H1 (cell line): ENCODE measurements at regions not wholly inside any gene's neighbourhood (a gene's known extent, or its start where the extent isn't known, plus 50 kb on each side); places are given as distances from the start of the nearest gene placed in this dataset.
"Not testable (repeated sequence)": the region's sequence is repeated elsewhere in the genome, so short reads cannot be mapped to it uniquely, and the experiment has no call there.

Experiments
- CTCF ChIA-PET: fragments of 300-600 bp; sonication (Branson Sonifier 250); formaldehyde crosslinking; loops from one replicate; lab custom pipeline; 2021; ENCODE audit not compliant: partially characterized antibody; lab: Charles Lee
- POLR2A ChIA-PET: fragments of 300-600 bp; sonication (Branson Sonifier 250); formaldehyde crosslinking; loops from one replicate; lab custom pipeline; 2021; ENCODE audit warnings: inconsistent platforms; ENCODE audit not compliant: partially characterized antibody; lab: Charles Lee
- DNase-seq, 2 experiments: peaks; one replicate each; pipeline versions ENCODE4 v3.0.0 to v3.0.0-alpha.2; 2010 to 2022; ENCODE audit warnings: low spot score in 2 of 2, low read depth in 1 of 2, mixed read lengths in 1 of 2
- FAIRE-seq: peaks from 2 replicates; lab custom pipeline; 2011; peaks lifted over from hg19 to GRCh38; lab: Jason Lieb, UNC
- H2AFZ ChIP-seq: 2 replicates; pipeline ENCODE4 v1.8.1; 2012; ENCODE audit warnings: low read length, inconsistent platforms
- H2AK5ac ChIP-seq: 2 replicates; pipeline ENCODE4 v1.6.1; 2013; ENCODE audit warnings: low read depth, low read length
- H2BK120ac ChIP-seq: replicated peaks from 2 replicates; pipeline ENCODE3; 2013; ENCODE audit warnings: low read depth, low read length, inconsistent platforms
- H2BK12ac ChIP-seq: 2 replicates; pipeline ENCODE4 v1.6.1; 2013; ENCODE audit warnings: low read depth, low read length
- H2BK15ac ChIP-seq: 2 replicates; pipeline ENCODE4 v1.6.1; 2013; ENCODE audit warnings: low read length
- H2BK20ac ChIP-seq: 2 replicates; pipeline ENCODE4 v1.6.1; 2013; ENCODE audit warnings: low read length
- H2BK5ac ChIP-seq: 2 replicates; pipeline ENCODE4 v1.6.1; 2013; ENCODE audit warnings: low read depth, low read length
- H3K14ac ChIP-seq: 2 replicates; pipeline ENCODE4 v1.6.1; 2013; ENCODE audit warnings: inconsistent platforms; ENCODE audit not compliant: insufficient read length
- H3K18ac ChIP-seq: 2 replicates; pipeline ENCODE4 v1.6.1; 2013; ENCODE audit warnings: low read length; ENCODE audit errors: extremely low read depth
- H3K23ac ChIP-seq: 2 replicates; pipeline ENCODE4 v1.6.1; 2013; ENCODE audit warnings: inconsistent platforms; ENCODE audit not compliant: insufficient read length
- H3K23me2 ChIP-seq: 2 replicates; pipeline ENCODE4 v1.6.1; 2013; ENCODE audit warnings: low read depth, low read length
- H3K27ac ChIP-seq: 2 replicates; pipeline ENCODE4 v1.6.1; 2011; ENCODE audit warnings: low read depth, low read length, inconsistent platforms
- H3K27me3 ChIP-seq, 4 experiments: replicated peaks in 1 of 4; 1 replicate in 1 of 4; 2 replicates in 3 of 4; pipeline versions ENCODE4 v1.6.1 to v1.8.1; 2011 to 2013; ENCODE audit warnings: low read length in 3 of 4, mild to moderate bottlenecking in 3 of 4, inconsistent platforms in 2 of 4, mixed read lengths in 2 of 4, moderate library complexity in 1 of 4; ENCODE audit not compliant: control insufficient read depth in 3 of 4, insufficient read depth in 3 of 4; ENCODE audit errors: extremely low read depth in 1 of 4
- H3K36me3 ChIP-seq, 4 experiments: 2 replicates each; pipeline versions ENCODE4 v1.6.1 to v1.8.1; 2011 to 2013; ENCODE audit warnings: mild to moderate bottlenecking in 4 of 4, low read length in 3 of 4, moderate library complexity in 2 of 4, control low read depth in 1 of 4, inconsistent platforms in 1 of 4; ENCODE audit not compliant: insufficient read depth in 4 of 4, control insufficient read depth in 2 of 4
- H3K4ac ChIP-seq: replicated peaks from 2 replicates; pipeline ENCODE3; 2013; ENCODE audit warnings: low read length, low read depth, mixed read lengths, inconsistent platforms; ENCODE audit not compliant: insufficient read length
- H3K4me1 ChIP-seq, 4 experiments: replicated peaks in 1 of 4; 1 replicate in 1 of 4; 2 replicates in 3 of 4; pipeline versions ENCODE4 v1.6.1 to v1.8.1; 2011 to 2013; ENCODE audit warnings: low read length in 3 of 4, inconsistent platforms in 2 of 4, mixed read lengths in 1 of 4; ENCODE audit not compliant: insufficient read depth in 4 of 4, control insufficient read depth in 3 of 4
- H3K4me2 ChIP-seq, 2 experiments: 2 replicates each; pipeline versions ENCODE4 v1.6.1 to v1.8.1; 2011 to 2013; ENCODE audit warnings: low read depth in 2 of 2, low read length in 2 of 2, control low read depth in 1 of 2, inconsistent platforms in 1 of 2, mild to moderate bottlenecking in 1 of 2; ENCODE audit not compliant: insufficient read depth in 1 of 2
- H3K4me3 ChIP-seq, 4 experiments: fragments of 200-600, 300-600 bp in 1 of 4; sonication (generic), shearing (Covaris generic), sonication (Bioruptor Twin) in 1 of 4; 2 replicates each; pipeline versions ENCODE4 v1.5.1 to v1.8.1; 2011 to 2016; ENCODE audit warnings: low read length in 4 of 4, low read depth in 3 of 4, control low read depth in 2 of 4, inconsistent platforms in 2 of 4, mild to moderate bottlenecking in 2 of 4, mixed read lengths in 1 of 4, moderate library complexity in 1 of 4; ENCODE audit not compliant: insufficient read depth in 2 of 4; ENCODE audit errors: extremely low read depth in 1 of 4
- H3K56ac ChIP-seq: replicated peaks from 2 replicates; pipeline ENCODE3; 2013; ENCODE audit warnings: low read depth, mild to moderate bottlenecking, mixed read lengths, low read length, inconsistent platforms; ENCODE audit not compliant: insufficient read length
- H3K79me1 ChIP-seq: 2 replicates; pipeline ENCODE4 v1.6.1; 2013; ENCODE audit warnings: low read depth, low read length, control low read depth
- H3K79me2 ChIP-seq, 2 experiments: 2 replicates each; pipeline versions ENCODE4 v1.6.1 to v1.8.1; 2012 to 2013; ENCODE audit warnings: low read length in 2 of 2, mild to moderate bottlenecking in 2 of 2, inconsistent platforms in 1 of 2; ENCODE audit not compliant: insufficient read depth in 2 of 2, control insufficient read depth in 1 of 2
- H3K9ac ChIP-seq, 4 experiments: replicated peaks in 1 of 4; 1 replicate in 1 of 4; 2 replicates in 3 of 4; pipeline versions ENCODE4 v1.6.1 to v1.8.1; 2011 to 2013; ENCODE audit warnings: low read depth in 3 of 4, low read length in 3 of 4, control low read depth in 2 of 4, mild to moderate bottlenecking in 2 of 4, moderate library complexity in 2 of 4, inconsistent platforms in 1 of 4; ENCODE audit errors: extremely low read depth in 1 of 4
- H3K9me3 ChIP-seq, 2 experiments: 2 replicates each; pipeline versions ENCODE4 v1.6.1 to v1.8.1; 2012 to 2013; ENCODE audit warnings: mild to moderate bottlenecking in 2 of 2, moderate library complexity in 2 of 2, control low read depth in 1 of 2, inconsistent platforms in 1 of 2, low read depth in 1 of 2, low read length in 1 of 2, mixed read lengths in 1 of 2; ENCODE audit not compliant: insufficient read depth in 2 of 2
- H4K20me1 ChIP-seq, 2 experiments: replicated peaks in 1 of 2; 2 replicates each; pipeline versions ENCODE3 to v1.8.1; 2011 to 2013; ENCODE audit warnings: inconsistent platforms in 2 of 2, low read length in 2 of 2, mild to moderate bottlenecking in 1 of 2; ENCODE audit not compliant: insufficient read depth in 2 of 2, control insufficient read depth in 1 of 2
- H4K5ac ChIP-seq: 2 replicates; pipeline ENCODE4 v1.6.1; 2013; ENCODE audit warnings: low read length, low read depth, mixed read lengths, inconsistent platforms; ENCODE audit not compliant: insufficient read length
- H4K8ac ChIP-seq: 2 replicates; pipeline ENCODE4 v1.8.0; 2013; ENCODE audit warnings: mild to moderate bottlenecking, moderate library complexity, low read length, inconsistent platforms; ENCODE audit not compliant: insufficient read depth; ENCODE audit errors: extremely low read depth
- H4K91ac ChIP-seq: replicated peaks from 2 replicates; pipeline ENCODE3; 2013; ENCODE audit warnings: low read length, mixed read lengths, inconsistent platforms; ENCODE audit not compliant: insufficient read length
- WGBS, 2 experiments: shearing (Covaris generic) in 1 of 2; methylation state at CpG; one replicate each; pipeline versions ENCODE4 v1.1.6 to v1.1.7; 2013 to 2015; ENCODE audit warnings: low lambda C conversion rate in 2 of 2, mixed read lengths in 2 of 2, inconsistent platforms in 1 of 2, low coverage in 1 of 2, missing lambda C conversion rate in 1 of 2; ENCODE audit not compliant: insufficient replicate concordance in 2 of 2, insufficient coverage in 1 of 2, insufficient read length in 1 of 2; ENCODE audit errors: extremely low coverage in 1 of 2, missing lambda C conversion rate in 1 of 2; 5-methylcytosine and 5-hydroxymethylcytosine counted together

DNA sequence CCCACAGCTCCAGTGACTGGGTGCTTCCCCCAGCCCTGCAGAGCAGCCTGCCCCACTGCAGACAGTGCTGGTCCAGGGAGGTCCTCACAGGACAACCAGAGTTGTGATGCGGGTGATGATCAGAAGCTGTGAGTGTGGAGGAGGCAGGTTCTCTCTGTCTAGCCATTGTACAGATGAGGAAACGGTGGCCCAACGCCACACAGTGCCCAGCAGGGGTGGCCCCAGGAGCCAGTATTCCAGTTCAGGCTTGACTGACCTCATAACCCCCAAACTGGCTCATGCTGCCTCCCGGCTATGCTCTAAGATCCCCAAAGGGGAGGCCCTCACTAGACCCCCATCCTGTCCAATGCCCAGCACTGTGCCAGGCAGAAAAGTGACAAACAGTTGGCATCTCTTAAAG, 147.1 kb upstream of the MAMLD1 start:
- H2BK12ac ChIP-seq, H3K4me3 ChIP-seq, H4K91ac ChIP-seq, POLR2A ChIA-PET, H3K9me3 ChIP-seq, H4K20me1 ChIP-seq, H3K79me1 ChIP-seq, H3K4me2 ChIP-seq, H3K36me3 ChIP-seq, H2BK20ac ChIP-seq, H3K23me2 ChIP-seq, H3K27ac ChIP-seq, H2BK120ac ChIP-seq, H3K4ac ChIP-seq, H3K79me2 ChIP-seq, DNase-seq, H2AFZ ChIP-seq, H3K56ac ChIP-seq, H3K27me3 ChIP-seq, H2AK5ac ChIP-seq, FAIRE-seq, H3K9ac ChIP-seq, H4K5ac ChIP-seq, CTCF ChIA-PET, H3K23ac ChIP-seq, H3K14ac ChIP-seq, H2BK5ac ChIP-seq, H4K8ac ChIP-seq, H3K18ac ChIP-seq, H2BK15ac ChIP-seq: not testable (repeated sequence)
- peaks cover 2 to 12% (median 5%) of the 10 kb centered on the region in 4 experiments; a peak in 6 of 7 replicates for H3K4me1 ChIP-seq
- WGBS, 2 experiments, result no CpG with 5 or more reads among the region's 4 CpGs
